Tibial nerve (tissue), 4 donors: ENCODE measurements at regions not wholly inside any gene's neighbourhood (a gene's known extent, or its start where the extent isn't known, plus 50 kb on each side); places are given as distances from the start of the nearest gene placed in this dataset.

Source experiments
- DNase-seq, 2 donors: peaks; one replicate each; pipeline ENCODE4 v3.0.0-alpha.2; 2019; ENCODE audit warnings: low spot score in 2 of 2
- H3K27ac ChIP-seq, 4 donors: fragments of 200-600 bp; sonication (generic) in 3 of 4; one replicate each; pipeline ENCODE4 v1.5.1; 2017 to 2019; ENCODE audit warnings: mild to moderate bottlenecking in 1 of 4
- H3K27me3 ChIP-seq, 2 donors: fragments of 200-600 bp; sonication (generic) in 1 of 2; one replicate each; pipeline versions ENCODE4 v1.5.1 to v1.6.0; 2017 to 2019
- H3K36me3 ChIP-seq, 3 donors: fragments of 200-600 bp; sonication (generic); one replicate each; pipeline ENCODE4 v1.5.1; 2018 to 2019
- H3K4me1 ChIP-seq, 4 donors: fragments of 200-600 bp; sonication (generic) in 3 of 4; one replicate each; pipeline ENCODE4 v1.5.1; 2017 to 2019
- H3K4me3 ChIP-seq, 4 donors: fragments of 200-600 bp; sonication (generic) in 3 of 4; one replicate each; pipeline ENCODE4 v1.5.1; 2017 to 2019; ENCODE audit warnings: mild to moderate bottlenecking in 1 of 4, moderate library complexity in 1 of 4
- H3K9me3 ChIP-seq, 4 donors: fragments of 200-600 bp; sonication (generic) in 3 of 4; one replicate each; pipeline ENCODE4 v1.5.1; 2017 to 2019
- EP300 ChIP-seq, 2 donors: sonication (generic); formaldehyde crosslinking; IDR thresholded peaks; one replicate each; pipeline ENCODE4 v1.6.1; 2017; ENCODE audit warnings: antibody characterized with exemption in 2 of 2, mild to moderate bottlenecking in 1 of 2
- POLR2A ChIP-seq, 2 donors: fragments of 450-650 bp; IDR thresholded peaks; one replicate each; pipeline ENCODE4 v1.6.1; 2017; ENCODE audit warnings: antibody characterized with exemption in 2 of 2, mild to moderate bottlenecking in 2 of 2, moderate library complexity in 2 of 2
- WGBS, 2 donors: methylation state at CpG; one replicate each; pipeline ENCODE4 v1.1.5; 2018; 5-methylcytosine and 5-hydroxymethylcytosine counted together
- TF ChIP-seq, protein P1 (sequence below), 5 experiments: fragments of 200-600 bp in 3 of 5; fragments of 450-650 bp in 2 of 5; sonication (generic) in 3 of 5; IDR thresholded peaks; one replicate each; pipeline ENCODE4 v1.5.1; 2016 to 2019; ENCODE audit warnings: antibody characterized with exemption in 5 of 5, mild to moderate bottlenecking in 3 of 5, moderate library complexity in 2 of 5

- Histone ChIP-seq H3K9me3 (no peaks in the 10 kb centered on the region), H3K27me3 (peaks cover 0 to 2% of the 10 kb centered on the region in 2 donors), H3K4me1 (peaks cover 0 to 19% (median 0%) of the 10 kb centered on the region in 4 donors), H3K4me3 (peak overlapping the region; percentile 38 to 56 (median 48)), H3K36me3 (no peaks in the 10 kb centered on the region), H3K27ac (peak overlapping the region; percentile 45 to 90 (median 73))
- DNase-seq: no peak
- WGBS, 2 donors: 1 to 2% methylated on average over 24 to 33 of the region's 36 CpGs
- TF ChIP-seq, protein P1, sequence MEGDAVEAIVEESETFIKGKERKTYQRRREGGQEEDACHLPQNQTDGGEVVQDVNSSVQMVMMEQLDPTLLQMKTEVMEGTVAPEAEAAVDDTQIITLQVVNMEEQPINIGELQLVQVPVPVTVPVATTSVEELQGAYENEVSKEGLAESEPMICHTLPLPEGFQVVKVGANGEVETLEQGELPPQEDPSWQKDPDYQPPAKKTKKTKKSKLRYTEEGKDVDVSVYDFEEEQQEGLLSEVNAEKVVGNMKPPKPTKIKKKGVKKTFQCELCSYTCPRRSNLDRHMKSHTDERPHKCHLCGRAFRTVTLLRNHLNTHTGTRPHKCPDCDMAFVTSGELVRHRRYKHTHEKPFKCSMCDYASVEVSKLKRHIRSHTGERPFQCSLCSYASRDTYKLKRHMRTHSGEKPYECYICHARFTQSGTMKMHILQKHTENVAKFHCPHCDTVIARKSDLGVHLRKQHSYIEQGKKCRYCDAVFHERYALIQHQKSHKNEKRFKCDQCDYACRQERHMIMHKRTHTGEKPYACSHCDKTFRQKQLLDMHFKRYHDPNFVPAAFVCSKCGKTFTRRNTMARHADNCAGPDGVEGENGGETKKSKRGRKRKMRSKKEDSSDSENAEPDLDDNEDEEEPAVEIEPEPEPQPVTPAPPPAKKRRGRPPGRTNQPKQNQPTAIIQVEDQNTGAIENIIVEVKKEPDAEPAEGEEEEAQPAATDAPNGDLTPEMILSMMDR (IDR thresholded peaks at IDR 0.05): no peak
- TF ChIP-seq EP300 (IDR thresholded peaks at IDR 0.05) (peak; percentile 33 to 94), POLR2A (IDR thresholded peaks at IDR 0.05) (peak; percentile 77 to 81)
Measured at GRCh38 chr6:26183581-26184366, 96.5 kb downstream of the HFE start.

- DNase-seq: no peak
- no peaks in the 10 kb centered on the region for H3K36me3 ChIP-seq
- peaks cover 0 to 20% (median 2%) of the 10 kb centered on the region in 4 donors for H3K4me1 ChIP-seq
- H3K27ac ChIP-seq: peak overlapping the region; percentile 45 to 90 (median 73)
- no peak for TF ChIP-seq POLR2A (IDR thresholded peaks at IDR 0.05)
- TF ChIP-seq, protein P1 (IDR thresholded peaks at IDR 0.05): no peak
- no peak for TF ChIP-seq EP300 (IDR thresholded peaks at IDR 0.05)
- WGBS, 2 donors: 45 to 51% methylated on average over 10 of the region's 10 CpGs
- no peaks in the 10 kb centered on the region for H3K9me3 ChIP-seq
- peak overlapping the region; percentile 38 to 56 (median 48) for H3K4me3 ChIP-seq
- H3K27me3 ChIP-seq: peaks cover 0 to 7% of the 10 kb centered on the region in 2 donors
Measured at GRCh38 chr6:26184367-26184891, 97.2 kb downstream of the HFE start.

- Histone ChIP-seq H3K36me3 (no peaks in the 10 kb centered on the region), H3K27ac (no peak overlapping the region), H3K4me3 (no peak overlapping the region), H3K27me3 (peaks cover 0 to 13% of the 10 kb centered on the region in 2 donors), H3K4me1 (peaks cover 0 to 21% (median 3%) of the 10 kb centered on the region in 4 donors), H3K9me3 (no peaks in the 10 kb centered on the region)
- WGBS, 2 donors: 84 to 90% methylated on average over 2 of the region's 2 CpGs
- no peak for DNase-seq
- TF ChIP-seq, protein P1 (IDR thresholded peaks at IDR 0.05): no peak
- TF ChIP-seq POLR2A (IDR thresholded peaks at IDR 0.05): no peak
- no peak for TF ChIP-seq EP300 (IDR thresholded peaks at IDR 0.05)
Measured at GRCh38 chr6:26185004-26185403, 97.8 kb downstream of the HFE start.

GRCh38 chr6:26185802-26186201 is 98.6 kb downstream of the HFE start:
- Histone ChIP-seq H3K27ac (no peak overlapping the region), H3K36me3 (no peaks in the 10 kb centered on the region), H3K4me1 (peaks cover 0 to 21% (median 3%) of the 10 kb centered on the region in 4 donors), H3K27me3 (peaks cover 0 to 14% of the 10 kb centered on the region in 2 donors), H3K4me3 (no peak overlapping the region), H3K9me3 (no peaks in the 10 kb centered on the region)
- WGBS, 2 donors: 90 to 97% methylated on average over 3 of the region's 3 CpGs
- TF ChIP-seq, protein P1 (IDR thresholded peaks at IDR 0.05): no peak
- no peak for TF ChIP-seq EP300 (IDR thresholded peaks at IDR 0.05)
- TF ChIP-seq POLR2A (IDR thresholded peaks at IDR 0.05): no peak
- DNase-seq: no peak

DNA sequence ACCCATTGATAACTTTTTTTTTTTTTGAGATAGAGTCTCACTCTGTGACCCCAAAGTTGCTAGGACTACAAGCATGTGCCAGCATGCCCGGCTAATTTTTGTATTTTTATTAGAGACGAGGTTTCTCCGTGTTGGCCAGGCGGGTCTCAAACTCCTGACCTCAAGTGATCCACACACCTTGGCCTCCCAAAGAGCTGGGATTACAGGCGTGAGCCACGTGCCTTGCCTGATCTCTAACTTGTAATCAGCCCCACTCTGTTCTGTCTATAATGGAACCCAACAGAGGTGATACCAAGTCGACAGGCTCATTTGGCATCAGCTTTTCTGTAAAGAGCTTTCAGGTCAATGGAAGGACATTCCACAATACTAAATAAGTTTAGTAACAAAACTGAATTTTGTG is 99.4 kb downstream of the HFE start:
- no peaks in the 10 kb centered on the region for H3K9me3 ChIP-seq
- WGBS, 2 donors: 96 to 98% methylated on average over 7 of the region's 7 CpGs

More for the DNA sequence above, 99.4 kb downstream of the HFE start:
- Histone ChIP-seq H3K36me3 (no peaks in the 10 kb centered on the region), H3K27ac (no peak overlapping the region), H3K4me1 (peaks cover 0 to 21% (median 3%) of the 10 kb centered on the region in 4 donors), H3K4me3 (no peak overlapping the region), H3K27me3 (peaks cover 0 to 14% of the 10 kb centered on the region in 2 donors)
- TF ChIP-seq EP300 (IDR thresholded peaks at IDR 0.05) (no peak), POLR2A (IDR thresholded peaks at IDR 0.05) (no peak)
- TF ChIP-seq, protein P1 (IDR thresholded peaks at IDR 0.05): no peak
- DNase-seq: no peak
